ENCODE measurements at regions not wholly inside any gene's neighbourhood (a gene's known extent, or its start where the extent isn't known, plus 50 kb on each side); places are given as distances from the start of the nearest gene placed in this dataset.
A peak's percentile ranks its signal among the peaks of the same experiment; 100 is the strongest.

GRCh38 chr6:95784019-95784418 is 206.7 kb downstream of the MANEA start:
- no peak for DNase-seq

DNA sequence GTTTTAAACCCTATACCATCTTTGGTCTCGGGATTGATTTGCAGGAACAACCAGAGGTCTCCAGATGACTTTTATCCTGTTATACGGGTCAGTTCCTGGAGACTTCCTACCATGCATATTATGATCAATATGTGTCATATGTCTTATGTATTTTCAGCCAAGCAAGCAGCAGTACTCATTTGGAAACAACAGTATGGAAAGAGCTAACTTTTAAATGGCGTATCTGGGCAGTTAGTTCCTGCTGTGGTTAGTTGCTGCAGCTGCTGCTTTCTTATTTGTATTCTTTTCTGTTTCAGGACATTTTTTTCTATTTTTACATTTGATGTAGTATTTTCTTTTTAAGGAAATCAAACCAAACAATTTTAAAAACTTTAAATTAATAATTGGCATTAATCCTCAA is 207.5 kb downstream of the MANEA start:
- no peak for DNase-seq

- no peak for DNase-seq
These were observed 208.4 kb downstream of the MANEA start for GRCh38 chr6:95785785-95786184.

DNA sequence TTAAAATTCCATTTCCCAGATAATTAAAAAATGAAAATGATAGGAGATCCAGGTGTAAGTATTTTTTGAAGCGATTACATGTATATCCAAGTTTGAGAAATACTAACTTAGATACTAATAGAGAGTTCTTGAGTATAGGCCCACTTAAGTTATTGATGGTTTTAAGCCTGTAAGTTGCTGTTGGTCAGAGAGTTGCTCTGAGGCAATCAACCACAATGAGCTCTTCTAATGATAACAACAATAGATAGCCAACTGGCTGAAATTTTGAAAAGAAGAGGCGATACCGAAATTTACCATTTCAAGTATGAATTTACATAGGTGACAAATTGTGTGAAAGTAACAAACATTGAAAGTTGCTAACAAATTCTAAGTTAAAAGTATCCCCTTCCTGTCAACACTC is 209.5 kb downstream of the MANEA start:
- no peak for DNase-seq

- DNase-seq = no peak
These were observed 213.5 kb downstream of the MANEA start for GRCh38 chr6:95790787-95791186.

DNA sequence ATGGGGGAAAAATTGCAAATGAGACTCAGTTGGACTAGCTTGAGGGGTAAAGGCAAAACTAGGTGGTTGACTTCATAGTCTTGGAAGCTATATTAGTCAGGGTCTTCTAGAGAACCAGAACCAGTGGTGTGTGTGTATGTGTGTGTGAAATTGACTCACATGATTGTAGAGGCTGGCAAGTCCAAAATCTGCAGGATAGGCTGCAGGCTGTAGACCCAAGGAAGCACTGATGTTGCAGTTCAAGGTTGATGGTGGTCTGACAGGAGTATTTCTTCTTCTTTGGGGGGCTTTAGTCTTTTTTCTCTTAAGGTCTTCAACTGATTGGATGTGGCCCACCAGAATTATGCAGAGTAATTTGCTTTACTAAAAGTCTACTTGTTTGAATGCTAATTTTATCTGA is 217.4 kb downstream of the MANEA start:
- DNase-seq = no peak

GRCh38 chr6:95795927-95796326 is 218.6 kb downstream of the MANEA start:
- DNase-seq = no peak

GRCh38 chr6:95797054-95797453 is 218.7 kb upstream of the FUT9 start:
- DNase-seq = no peak

DNA sequence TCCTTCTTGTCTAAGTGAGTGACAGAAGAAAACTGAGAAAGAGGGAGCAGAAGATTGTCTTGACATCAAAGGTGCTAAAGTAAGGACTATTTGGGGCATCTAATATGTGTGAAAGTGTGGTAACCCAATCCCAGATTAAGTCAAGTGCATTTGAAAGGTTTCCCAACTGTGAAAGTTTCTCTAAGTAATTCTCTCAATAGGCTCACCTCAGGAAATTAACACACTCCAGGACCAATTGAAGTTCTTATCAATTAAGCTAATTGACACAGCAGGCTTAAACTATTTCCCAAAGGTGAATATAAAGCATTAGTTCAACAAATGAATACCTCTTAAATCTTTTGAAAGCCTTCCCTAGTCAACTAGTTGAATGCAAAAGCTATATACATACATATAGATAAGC is 212.8 kb upstream of the FUT9 start:
- peak in 1 of 3 experiments; percentile 64 for DNase-seq

DNA sequence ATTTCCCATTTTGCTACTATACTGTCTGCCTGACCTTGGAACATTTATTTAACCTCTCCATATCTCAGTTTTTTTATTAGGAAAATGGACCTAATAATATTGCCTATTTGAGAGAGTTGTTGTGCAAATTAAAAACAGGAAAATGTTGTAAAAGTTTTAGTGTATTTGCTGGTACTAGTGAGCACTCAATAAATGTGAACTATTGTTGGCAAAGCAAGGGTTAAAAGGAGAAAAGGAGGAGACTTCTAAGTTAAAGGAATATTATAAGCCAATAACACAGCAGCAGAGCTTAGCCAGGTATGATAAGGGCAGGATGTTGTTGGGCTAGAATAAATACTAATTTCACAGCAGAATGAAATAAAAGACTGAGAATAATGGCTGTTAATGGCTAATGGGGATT is 211.9 kb upstream of the FUT9 start:
- no peak for DNase-seq

DNA sequence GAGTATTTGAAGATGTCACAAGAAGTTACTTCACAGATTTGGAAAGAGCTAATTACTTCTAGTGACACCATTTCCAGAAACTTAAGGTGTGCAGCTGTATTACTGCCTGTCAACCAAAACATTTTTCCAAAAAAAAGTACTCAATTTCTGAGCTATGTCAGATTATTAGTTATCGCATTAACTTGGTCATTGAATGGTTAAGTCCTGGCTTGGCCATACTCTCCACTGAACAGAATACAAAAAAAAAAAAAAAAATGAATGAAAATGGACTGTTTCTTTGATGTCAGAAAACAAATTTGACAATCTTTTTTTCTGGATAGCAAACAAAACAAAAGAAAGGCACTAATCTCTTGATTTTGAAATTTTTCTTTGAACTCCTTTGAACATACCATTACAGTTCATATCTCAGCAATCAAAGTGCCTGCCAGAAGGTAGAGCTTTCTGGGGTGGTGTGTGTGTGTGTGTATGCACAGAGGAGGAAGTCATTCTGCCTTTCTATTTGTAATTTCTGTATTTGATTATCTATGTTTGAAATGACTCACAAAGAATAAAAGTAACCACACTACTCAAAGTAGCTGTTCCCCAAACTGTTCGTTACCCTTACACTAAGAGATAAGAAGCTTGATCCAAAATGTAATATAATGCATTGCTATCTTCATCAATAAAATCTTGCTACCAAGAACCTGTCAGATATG is 210.8 kb upstream of the FUT9 start:
- no peak for DNase-seq

GRCh38 chr6:95805699-95806098 is 210.1 kb upstream of the FUT9 start:
- DNase-seq = no peak

DNA sequence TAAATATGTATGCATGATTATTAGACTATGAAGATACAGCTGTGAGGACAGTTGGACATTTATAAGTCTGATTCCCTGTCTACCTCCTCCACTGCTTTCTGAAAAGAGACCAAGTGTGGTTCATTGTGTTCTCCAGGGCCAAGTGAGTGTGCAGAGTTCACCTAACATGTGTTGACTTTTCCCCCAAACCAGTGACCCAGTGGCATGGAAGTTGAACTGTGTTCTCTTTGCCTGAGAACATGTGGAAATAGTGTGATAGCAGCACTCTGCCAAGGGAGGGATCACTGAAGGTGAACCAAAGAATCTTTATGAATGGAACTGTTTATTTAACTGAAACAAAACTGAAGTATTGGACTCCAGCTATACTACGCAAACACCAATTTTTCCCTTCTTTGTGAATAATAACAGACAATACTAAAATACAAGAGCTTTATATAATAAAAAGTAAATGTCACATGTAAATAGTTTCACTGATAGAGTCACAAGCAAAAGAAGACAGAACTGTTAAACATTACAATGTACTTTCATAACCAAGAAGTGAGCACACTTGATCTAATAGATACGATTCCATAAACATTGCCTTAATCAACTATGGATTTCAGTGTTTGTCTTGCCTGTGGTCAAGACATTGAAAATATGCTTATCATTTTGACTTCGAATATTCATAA is 200.3 kb upstream of the FUT9 start:
- DNase-seq = no peak

GRCh38 chr6:95819461-95819860 is 196.3 kb upstream of the FUT9 start:
- DNase-seq = no peak

- DNase-seq = no peak
These were observed 195.8 kb upstream of the FUT9 start for GRCh38 chr6:95819939-95820338.

DNA sequence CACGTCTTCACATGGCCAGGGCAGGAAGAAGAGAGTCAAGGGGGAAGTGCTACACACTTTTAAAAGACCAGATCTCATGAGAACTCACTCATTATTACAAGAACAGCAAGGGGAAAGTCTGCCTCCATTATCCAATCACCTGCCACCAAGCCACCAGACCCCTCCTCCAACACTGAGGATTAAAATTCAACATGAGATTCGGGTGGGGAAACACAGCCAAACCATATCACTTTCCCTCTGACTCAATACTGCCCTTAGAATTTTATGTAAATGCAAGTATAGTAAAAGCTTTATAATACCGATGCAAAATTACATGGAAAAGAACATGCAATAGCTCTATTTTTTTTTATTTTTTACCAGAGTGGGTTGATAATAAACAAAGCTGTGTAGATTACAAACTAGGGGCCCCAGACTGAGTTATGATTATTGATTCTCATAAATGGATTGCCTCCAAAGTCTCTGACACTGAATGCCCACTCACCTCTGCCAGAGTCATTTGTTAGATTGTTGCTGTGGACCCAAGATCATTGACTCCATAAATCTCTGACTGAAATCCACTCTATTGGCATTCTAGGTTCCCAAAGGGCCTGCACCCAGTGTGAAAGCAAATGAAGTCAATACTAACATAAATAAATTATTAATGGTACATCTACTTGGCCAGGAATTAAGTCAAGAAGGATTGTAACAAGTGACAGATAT is 184.8 kb upstream of the FUT9 start:
- DNase-seq = no peak

DNA sequence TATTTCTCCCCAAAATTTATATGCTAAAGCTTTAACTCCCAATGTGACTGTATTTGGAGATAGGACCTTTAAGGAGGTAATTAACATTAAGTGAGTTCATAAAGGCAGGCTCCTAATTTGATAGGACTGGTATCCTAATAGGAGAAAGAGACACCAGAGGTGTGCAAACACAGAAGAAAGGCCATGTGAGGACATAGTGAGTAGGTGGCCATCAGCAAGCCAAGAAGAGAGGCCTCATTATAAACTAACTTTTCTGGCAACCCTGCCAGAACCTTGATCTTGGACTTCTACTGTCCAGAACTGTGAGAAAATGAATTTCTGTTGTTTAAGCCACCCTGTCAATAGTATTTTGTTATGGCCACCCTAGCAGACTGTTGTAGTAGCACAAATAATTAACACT is 177.9 kb upstream of the FUT9 start:
- DNase-seq = no peak

DNA sequence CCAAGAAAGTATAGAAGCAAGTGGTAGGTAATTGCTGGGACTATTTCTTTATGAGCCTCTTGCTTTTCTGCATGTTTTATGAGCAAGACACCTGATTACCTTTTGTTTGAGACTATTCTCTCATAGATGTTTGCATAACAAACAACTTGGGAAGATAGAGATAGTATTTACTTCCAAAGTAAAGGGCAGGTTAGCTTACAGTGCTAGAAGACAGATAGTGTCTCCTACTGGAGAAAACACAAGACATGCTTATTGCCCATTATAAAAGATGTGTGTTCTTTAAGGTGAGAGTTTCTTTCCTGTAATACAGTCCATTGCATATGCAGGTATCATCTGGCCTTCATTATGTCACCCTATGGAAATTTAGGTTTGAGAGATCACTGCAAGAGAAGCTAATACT is 174.2 kb upstream of the FUT9 start:
- DNase-seq = no peak

GRCh38 chr6:95846652-95847051 is 169.1 kb upstream of the FUT9 start:
- peak in 2 of 3 experiments; percentile 11 to 59 for DNase-seq

DNA sequence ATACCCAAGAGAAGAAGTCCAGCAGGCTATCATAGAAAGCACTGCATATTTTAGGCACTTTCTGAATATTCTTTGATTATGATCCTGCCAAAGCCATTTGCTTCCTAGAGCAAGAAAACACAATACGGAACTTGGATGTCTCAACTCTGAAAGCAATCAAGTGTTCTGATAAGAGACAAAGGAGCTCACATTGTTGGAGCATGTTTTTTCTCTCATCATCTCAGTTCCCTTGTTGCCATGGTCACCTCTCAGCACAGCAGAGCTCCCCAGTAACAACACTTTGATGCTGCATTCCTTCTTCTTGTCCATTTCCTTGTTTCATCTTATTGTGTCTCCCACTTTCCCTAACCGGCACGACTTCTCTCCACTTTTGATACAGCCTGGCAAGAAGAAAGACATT is 168.7 kb upstream of the FUT9 start:
- DNase-seq = peak in 2 of 3 experiments; percentile 11 to 61

GRCh38 chr6:95848717-95849116 is 167.1 kb upstream of the FUT9 start:
- DNase-seq = no peak

DNA sequence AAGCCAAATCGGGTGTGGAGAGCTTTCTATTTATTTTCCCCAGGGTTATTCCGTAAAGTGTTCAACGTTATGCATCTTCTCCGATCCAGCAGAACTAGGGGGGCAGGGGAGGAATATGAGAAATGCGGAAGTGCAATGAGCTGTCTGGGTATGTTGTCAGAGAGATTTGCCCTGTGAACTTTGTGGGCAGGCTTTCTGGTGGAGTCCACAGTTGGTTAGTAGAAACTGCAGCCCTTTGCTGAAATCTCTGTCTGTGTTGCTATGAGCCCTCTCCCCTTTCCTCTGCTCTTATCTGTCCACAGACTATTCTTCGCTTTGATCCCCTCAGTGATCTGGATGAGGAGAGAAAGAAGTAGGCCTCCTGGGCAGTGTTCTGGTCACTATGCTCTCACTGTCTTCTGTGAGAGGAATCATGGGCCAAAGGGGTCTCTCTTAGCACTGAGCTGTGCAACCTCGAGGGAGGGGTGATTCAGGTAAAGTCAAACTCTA is 158.9 kb upstream of the FUT9 start:
- no peak for DNase-seq

- no peak for DNase-seq
These were observed 149.9 kb upstream of the FUT9 start for GRCh38 chr6:95865857-95866256.

GRCh38 chr6:95866732-95867131 is 149.0 kb upstream of the FUT9 start:
- peak in 2 of 3 experiments; percentile 31 to 61 for DNase-seq

Measured in NCI-H1417 (cell line).